ENCODE measurements at regions not wholly inside any gene's neighbourhood (a gene's known extent, or its start where the extent isn't known, plus 50 kb on each side); places are given as distances from the start of the nearest gene placed in this dataset.

GRCh38 chr7:32428546-32428945 lies 61.6 kb downstream of the LSM5 start:
- intact Hi-C loops (cut with DNase I): no loop called here
- TF ChIP-seq POLR2AphosphoS5 (IDR thresholded peaks at IDR 0.05; ENCODE audit: insufficient read depth in 1 of 2, low read depth in 1 of 2): no peak
- TF ChIP-seq CTCF (IDR thresholded peaks at IDR 0.05): no peak
- no peak for TF ChIP-seq POLR2A (IDR thresholded peaks at IDR 0.05)
- Histone ChIP-seq H3K4me1 (no peaks in the 10 kb centered on the region), H3K9me3 (no peaks in the 10 kb centered on the region), H3K27me3 (peaks cover 4% of the 10 kb centered on the region), H3K27ac (no peak overlapping the region), H3K36me3 (no peaks in the 10 kb centered on the region), H3K4me3 (no peak overlapping the region)
- no peak for DNase-seq (ENCODE audit: extremely low spot score in 2 of 2)

DNA sequence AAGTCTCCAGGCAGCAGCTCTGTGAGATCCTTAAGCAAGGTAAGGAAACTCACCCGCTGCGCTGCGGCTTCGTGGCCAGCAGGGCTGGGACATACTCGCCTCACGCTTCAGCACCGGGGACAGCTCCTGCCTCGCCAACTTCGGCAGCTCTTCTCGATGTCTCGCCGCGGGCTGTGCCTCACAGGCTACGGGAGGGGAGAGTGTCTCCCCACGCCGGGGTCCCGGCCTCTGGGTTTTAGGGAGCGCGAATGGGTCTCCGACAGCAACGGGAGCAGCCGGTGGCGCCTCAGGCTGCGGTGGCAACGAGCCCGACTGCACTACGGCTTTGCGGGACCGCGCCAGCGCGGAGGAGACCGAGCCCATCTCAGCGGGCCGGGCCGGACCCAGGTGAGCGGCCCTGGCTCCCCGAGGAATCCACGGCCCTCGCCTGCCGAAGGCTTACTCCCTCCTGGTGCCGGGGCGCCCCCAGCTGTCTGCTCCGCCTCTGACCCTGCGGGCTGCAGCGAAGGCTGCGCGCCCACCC lies 62.4 kb downstream of the LSM5 start:
- H3K36me3 ChIP-seq: no peaks in the 10 kb centered on the region
- H3K4me3 ChIP-seq: no peak overlapping the region
- H3K9me3 ChIP-seq: no peaks in the 10 kb centered on the region
- DNase-seq (ENCODE audit: extremely low spot score in 2 of 2): no peak
- H3K27ac ChIP-seq: no peak overlapping the region
- no peak for TF ChIP-seq CTCF (IDR thresholded peaks at IDR 0.05)
- no peak for TF ChIP-seq POLR2A (IDR thresholded peaks at IDR 0.05)
- TF ChIP-seq POLR2AphosphoS5 (IDR thresholded peaks at IDR 0.05; ENCODE audit: insufficient read depth in 1 of 2, low read depth in 1 of 2): no peak
- no peaks in the 10 kb centered on the region for H3K4me1 ChIP-seq
- intact Hi-C loops (cut with DNase I): no loop called here
- H3K27me3 ChIP-seq: peaks cover 4% of the 10 kb centered on the region

- no peak overlapping the region for H3K4me3 ChIP-seq
- intact Hi-C loops (cut with DNase I): no loop called here
- DNase-seq (ENCODE audit: extremely low spot score in 2 of 2): no peak
- H3K4me1 ChIP-seq: no peaks in the 10 kb centered on the region
- TF ChIP-seq POLR2A (IDR thresholded peaks at IDR 0.05): no peak
- TF ChIP-seq CTCF (IDR thresholded peaks at IDR 0.05): no peak
- TF ChIP-seq POLR2AphosphoS5 (IDR thresholded peaks at IDR 0.05; ENCODE audit: insufficient read depth in 1 of 2, low read depth in 1 of 2): no peak
- H3K9me3 ChIP-seq: no peaks in the 10 kb centered on the region
- no peak overlapping the region for H3K27ac ChIP-seq
- H3K27me3 ChIP-seq: no peaks in the 10 kb centered on the region
- H3K36me3 ChIP-seq: no peaks in the 10 kb centered on the region
Measured at GRCh38 chr7:32416846-32417245, 73.3 kb downstream of the LSM5 start.

DNA sequence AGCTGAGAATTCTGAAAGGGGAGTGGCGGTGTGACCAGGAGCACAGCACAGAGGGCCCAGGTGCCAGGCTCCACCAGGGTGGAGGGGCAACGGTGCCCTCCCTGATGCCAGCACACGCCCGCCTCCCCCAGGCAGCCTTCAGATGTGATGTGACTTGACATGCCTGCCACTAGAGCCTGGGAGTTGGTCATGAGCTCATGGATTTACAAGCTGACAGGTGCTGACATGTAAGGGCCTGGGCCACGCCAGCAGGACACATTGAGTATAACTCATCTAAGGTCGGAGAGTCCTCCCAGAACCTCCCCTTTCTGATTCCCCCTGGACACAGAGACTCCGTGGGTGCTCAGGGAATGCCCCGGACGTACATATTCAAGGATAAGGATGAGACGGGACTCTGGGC lies 74.2 kb downstream of the LSM5 start:
- Histone ChIP-seq H3K27me3 (no peaks in the 10 kb centered on the region), H3K4me3 (no peak overlapping the region), H3K27ac (no peak overlapping the region), H3K36me3 (no peaks in the 10 kb centered on the region), H3K9me3 (no peaks in the 10 kb centered on the region), H3K4me1 (no peaks in the 10 kb centered on the region)
- DNase-seq (ENCODE audit: extremely low spot score in 2 of 2): no peak
- TF ChIP-seq CTCF (IDR thresholded peaks at IDR 0.05): no peak
- TF ChIP-seq POLR2A (IDR thresholded peaks at IDR 0.05): no peak
- no peak for TF ChIP-seq POLR2AphosphoS5 (IDR thresholded peaks at IDR 0.05; ENCODE audit: insufficient read depth in 1 of 2, low read depth in 1 of 2)
- intact Hi-C loops (cut with DNase I): no loop called here

DNA sequence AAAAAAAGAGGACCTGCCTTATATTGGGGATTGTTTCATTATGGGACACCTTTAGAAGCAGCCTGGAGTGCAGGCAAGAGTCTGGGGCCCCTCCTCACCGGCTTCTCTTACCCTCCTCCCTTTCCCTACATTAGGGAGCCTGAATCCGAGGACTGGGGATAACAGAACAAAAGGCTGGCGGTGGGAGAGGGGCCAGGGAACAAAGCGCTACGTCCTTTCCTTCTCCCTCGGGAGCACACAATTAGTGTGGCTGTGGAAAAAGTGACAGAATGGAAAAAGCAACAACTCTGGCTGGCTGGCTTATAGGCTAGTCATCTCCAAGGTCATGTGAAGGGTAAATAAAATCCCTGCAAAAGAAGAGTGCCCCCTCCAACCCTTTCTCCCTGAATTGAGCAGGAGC lies 74.7 kb downstream of the LSM5 start:
- Histone ChIP-seq H3K27ac (no peak overlapping the region), H3K4me1 (no peaks in the 10 kb centered on the region), H3K4me3 (no peak overlapping the region), H3K9me3 (no peaks in the 10 kb centered on the region), H3K27me3 (no peaks in the 10 kb centered on the region), H3K36me3 (no peaks in the 10 kb centered on the region)
- no peak for DNase-seq (ENCODE audit: extremely low spot score in 2 of 2)
- intact Hi-C loops (cut with DNase I): no loop called here
- TF ChIP-seq CTCF (IDR thresholded peaks at IDR 0.05) (no peak), POLR2AphosphoS5 (IDR thresholded peaks at IDR 0.05; ENCODE audit: insufficient read depth in 1 of 2, low read depth in 1 of 2) (no peak), POLR2A (IDR thresholded peaks at IDR 0.05) (no peak)

All from vagina (tissue), 2 donors.